ENCODE measurements at regions not wholly inside any gene's neighbourhood (a gene's known extent, or its start where the extent isn't known, plus 50 kb on each side); places are given as distances from the start of the nearest gene placed in this dataset.

DNA sequence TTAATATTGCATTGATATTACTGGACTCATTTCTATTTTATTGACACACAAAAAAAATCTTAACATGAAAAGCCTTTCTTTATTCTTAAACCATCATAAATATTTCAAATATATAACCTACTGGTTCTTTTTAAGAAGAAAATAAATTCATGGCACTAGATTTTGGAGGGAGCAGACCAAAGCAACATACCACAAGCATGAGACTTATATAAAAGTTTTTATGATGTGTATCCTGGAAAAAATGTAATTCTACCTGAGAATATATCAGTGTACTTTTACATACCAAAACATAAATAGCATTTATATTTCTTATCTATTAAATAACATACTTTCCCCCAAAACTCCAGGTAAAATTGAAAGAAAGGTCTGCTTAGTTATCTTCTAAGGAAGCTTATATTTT is 508.2 kb upstream of the SEMA3D start:
- TF ChIP-seq, protein P1, sequence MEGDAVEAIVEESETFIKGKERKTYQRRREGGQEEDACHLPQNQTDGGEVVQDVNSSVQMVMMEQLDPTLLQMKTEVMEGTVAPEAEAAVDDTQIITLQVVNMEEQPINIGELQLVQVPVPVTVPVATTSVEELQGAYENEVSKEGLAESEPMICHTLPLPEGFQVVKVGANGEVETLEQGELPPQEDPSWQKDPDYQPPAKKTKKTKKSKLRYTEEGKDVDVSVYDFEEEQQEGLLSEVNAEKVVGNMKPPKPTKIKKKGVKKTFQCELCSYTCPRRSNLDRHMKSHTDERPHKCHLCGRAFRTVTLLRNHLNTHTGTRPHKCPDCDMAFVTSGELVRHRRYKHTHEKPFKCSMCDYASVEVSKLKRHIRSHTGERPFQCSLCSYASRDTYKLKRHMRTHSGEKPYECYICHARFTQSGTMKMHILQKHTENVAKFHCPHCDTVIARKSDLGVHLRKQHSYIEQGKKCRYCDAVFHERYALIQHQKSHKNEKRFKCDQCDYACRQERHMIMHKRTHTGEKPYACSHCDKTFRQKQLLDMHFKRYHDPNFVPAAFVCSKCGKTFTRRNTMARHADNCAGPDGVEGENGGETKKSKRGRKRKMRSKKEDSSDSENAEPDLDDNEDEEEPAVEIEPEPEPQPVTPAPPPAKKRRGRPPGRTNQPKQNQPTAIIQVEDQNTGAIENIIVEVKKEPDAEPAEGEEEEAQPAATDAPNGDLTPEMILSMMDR (IDR thresholded peaks at IDR 0.05), result no peak
- TF ChIP-seq POLR2A (IDR thresholded peaks at IDR 0.05), result no peak
- no peak for TF ChIP-seq POLR2AphosphoS5 (IDR thresholded peaks at IDR 0.05)

All from breast epithelium (tissue), 3 donors.